BJ (cell line): ENCODE measurements at regions not wholly inside any gene's neighbourhood (a gene's known extent, or its start where the extent isn't known, plus 50 kb on each side); places are given as distances from the start of the nearest gene placed in this dataset.
A peak's percentile ranks its signal among the peaks of the same experiment; 100 is the strongest.

ENCODE experiments used
- CTCF ChIA-PET: fragments of 350-600 bp; formaldehyde crosslinking; extraction: SDS; loops from one replicate; lab custom pipeline; 2021; ENCODE audit warnings: antibody characterized with exemption, inconsistent platforms; lab: Yijun Ruan, JAX
- POLR2A ChIA-PET: fragments of 300-600 bp; sonication (Branson Sonifier 250); formaldehyde crosslinking; extraction: SDS; loops from one replicate; lab custom pipeline; 2021; ENCODE audit warnings: antibody characterized with exemption; lab: Charles Lee
- DNase-seq: peaks from one replicate; pipeline ENCODE4 v3.0.0-alpha.2; 2011; ENCODE audit warnings: low read depth
- H3K27me3 ChIP-seq: 2 replicates; pipeline ENCODE4 v1.6.0; 2011; ENCODE audit warnings: low read length; ENCODE audit not compliant: control insufficient read depth, insufficient read depth
- H3K36me3 ChIP-seq: 2 replicates; pipeline ENCODE4 v1.5.1; 2011; ENCODE audit warnings: low read length; ENCODE audit not compliant: control insufficient read depth, insufficient read depth
- H3K4me3 ChIP-seq: 2 replicates; pipeline ENCODE4 v1.5.1; 2011; ENCODE audit warnings: low read depth, mild to moderate bottlenecking, control low read depth, low read length
- CTCF ChIP-seq: IDR thresholded peaks from 2 replicates; pipeline ENCODE4 v1.5.1; 2011; ENCODE audit warnings: low read depth, mild to moderate bottlenecking, control low read depth, inconsistent platforms, low read length, moderate library complexity; ENCODE audit not compliant: insufficient read depth

- no peak for DNase-seq
- CTCF ChIA-PET = no interaction called here
- TF ChIP-seq CTCF = no peak
Observed at GRCh38 chr2:147214914-147215313, 629.9 kb upstream of the ACVR2A start.

GRCh38 chr2:147211484-147211883 lies 633.3 kb upstream of the ACVR2A start:
- H3K4me3 ChIP-seq = no peak overlapping the region
- H3K36me3 ChIP-seq = no peaks in the 10 kb centered on the region
- DNase-seq = no peak
- H3K27me3 ChIP-seq = no peaks in the 10 kb centered on the region
- ChIA-PET CTCF (no interaction called here), POLR2A (no interaction called here)
- no peak for TF ChIP-seq CTCF

More at GRCh38 chr2:147214914-147215313, 629.9 kb upstream of the ACVR2A start:
- Histone ChIP-seq H3K27me3 (no peaks in the 10 kb centered on the region), H3K36me3 (no peaks in the 10 kb centered on the region), H3K4me3 (no peak overlapping the region)
- POLR2A ChIA-PET = no interaction called here

GRCh38 chr2:147204102-147204501 lies 640.7 kb upstream of the ACVR2A start:
- Histone ChIP-seq H3K4me3 (no peak overlapping the region), H3K36me3 (no peaks in the 10 kb centered on the region), H3K27me3 (no peaks in the 10 kb centered on the region)
- DNase-seq = peak; percentile 9
- POLR2A ChIA-PET = no interaction called here
- CTCF ChIA-PET = no interaction called here
- TF ChIP-seq CTCF = no peak

GRCh38 chr2:147198651-147199171 lies 646.1 kb upstream of the ACVR2A start:
- Histone ChIP-seq H3K36me3 (no peaks in the 10 kb centered on the region), H3K27me3 (no peaks in the 10 kb centered on the region), H3K4me3 (no peak overlapping the region)
- ChIA-PET POLR2A (no interaction called here), CTCF (no interaction called here)
- TF ChIP-seq CTCF = no peak
- no peak for DNase-seq

GRCh38 chr2:147197754-147198483 lies 646.9 kb upstream of the ACVR2A start:
- no peak for DNase-seq
- Histone ChIP-seq H3K4me3 (no peak overlapping the region), H3K36me3 (no peaks in the 10 kb centered on the region), H3K27me3 (no peaks in the 10 kb centered on the region)
- CTCF ChIA-PET = interaction anchor here (0.6 kb wide), 1 partner anchor 68 kb away, joined by 7 read pairs; no protein-coding TSS in a partner anchor
- TF ChIP-seq CTCF = no peak
- POLR2A ChIA-PET = no interaction called here
